ENCODE measurements at regions not wholly inside any gene's neighbourhood (a gene's known extent, or its start where the extent isn't known, plus 50 kb on each side); places are given as distances from the start of the nearest gene placed in this dataset.

DNA sequence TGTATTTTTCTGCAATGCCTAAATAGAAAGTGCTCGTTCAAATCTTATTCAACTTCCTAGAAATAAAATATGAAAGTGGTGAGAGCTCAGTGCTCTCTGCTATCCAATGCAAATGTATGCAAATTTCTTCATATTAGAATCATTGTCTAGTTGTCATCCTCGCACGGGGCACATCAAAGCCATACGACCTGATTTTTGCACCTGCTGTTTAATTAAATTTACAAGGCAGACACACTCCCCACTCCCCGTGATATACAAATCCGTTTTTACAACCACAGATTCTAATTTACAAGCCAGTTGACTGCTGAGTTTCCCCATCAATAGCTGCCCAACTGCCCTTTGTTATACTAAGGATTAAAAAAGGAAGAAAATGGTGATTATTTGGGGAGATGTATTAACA is 284.6 kb downstream of the RNF144A start:
- TF ChIP-seq, protein P1, sequence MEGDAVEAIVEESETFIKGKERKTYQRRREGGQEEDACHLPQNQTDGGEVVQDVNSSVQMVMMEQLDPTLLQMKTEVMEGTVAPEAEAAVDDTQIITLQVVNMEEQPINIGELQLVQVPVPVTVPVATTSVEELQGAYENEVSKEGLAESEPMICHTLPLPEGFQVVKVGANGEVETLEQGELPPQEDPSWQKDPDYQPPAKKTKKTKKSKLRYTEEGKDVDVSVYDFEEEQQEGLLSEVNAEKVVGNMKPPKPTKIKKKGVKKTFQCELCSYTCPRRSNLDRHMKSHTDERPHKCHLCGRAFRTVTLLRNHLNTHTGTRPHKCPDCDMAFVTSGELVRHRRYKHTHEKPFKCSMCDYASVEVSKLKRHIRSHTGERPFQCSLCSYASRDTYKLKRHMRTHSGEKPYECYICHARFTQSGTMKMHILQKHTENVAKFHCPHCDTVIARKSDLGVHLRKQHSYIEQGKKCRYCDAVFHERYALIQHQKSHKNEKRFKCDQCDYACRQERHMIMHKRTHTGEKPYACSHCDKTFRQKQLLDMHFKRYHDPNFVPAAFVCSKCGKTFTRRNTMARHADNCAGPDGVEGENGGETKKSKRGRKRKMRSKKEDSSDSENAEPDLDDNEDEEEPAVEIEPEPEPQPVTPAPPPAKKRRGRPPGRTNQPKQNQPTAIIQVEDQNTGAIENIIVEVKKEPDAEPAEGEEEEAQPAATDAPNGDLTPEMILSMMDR (IDR thresholded peaks at IDR 0.05) = no peak
- TF ChIP-seq POLR2A (IDR thresholded peaks at IDR 0.05) = no peak

Data from heart left ventricle (tissue), 13 donors.